HEK293T (cell line): ENCODE measurements at regions not wholly inside any gene's neighbourhood (a gene's known extent, or its start where the extent isn't known, plus 50 kb on each side); places are given as distances from the start of the nearest gene placed in this dataset.

Experiments used
- CTCF ChIA-PET: fragments of 350-600 bp; formaldehyde crosslinking; extraction: SDS; loops from one replicate; lab custom pipeline; 2021; ENCODE audit warnings: antibody characterized with exemption, inconsistent platforms; lab: Yijun Ruan, JAX
- POLR2A ChIA-PET: fragments of 350-600 bp; formaldehyde crosslinking; extraction: SDS; loops from one replicate; lab custom pipeline; 2020; ENCODE audit warnings: antibody characterized with exemption, inconsistent platforms; lab: Yijun Ruan, JAX
- DNase-seq: peaks from one replicate; pipeline ENCODE4 v3.0.0; 2012; ENCODE audit warnings: mixed read lengths; ENCODE audit errors: extremely low spot score
- ARNT ChIP-seq: fragments of 450-650 bp; IDR thresholded peaks from 2 replicates; pipeline ENCODE4 v1.6.1; 2017; ENCODE audit warnings: mild to moderate bottlenecking
- BHLHE40 ChIP-seq: fragments of 450-650 bp; IDR thresholded peaks from 2 replicates; pipeline ENCODE4 v1.6.1; 2016; ENCODE audit warnings: mild to moderate bottlenecking, moderate library complexity, borderline replicate concordance
- CTBP1 ChIP-seq: fragments of 450-650 bp; IDR thresholded peaks from 2 replicates; pipeline ENCODE4 v1.6.1; 2016; ENCODE audit warnings: borderline replicate concordance
- ELF4 ChIP-seq: fragments of 450-650 bp; IDR thresholded peaks from 2 replicates; pipeline ENCODE4 v1.6.1; 2017; ENCODE audit warnings: antibody characterized with exemption
- FOXA1 ChIP-seq: fragments of 450-650 bp; IDR thresholded peaks from 2 replicates; pipeline ENCODE4 v1.6.1; 2016; ENCODE audit warnings: mild to moderate bottlenecking
- FOXK2 ChIP-seq: fragments of 450-650 bp; IDR thresholded peaks from 2 replicates; pipeline ENCODE4 v1.6.1; 2016; ENCODE audit warnings: mild to moderate bottlenecking
- FOXM1 ChIP-seq: fragments of 450-650 bp; IDR thresholded peaks from 2 replicates; pipeline ENCODE4 v1.6.1; 2017; ENCODE audit warnings: mild to moderate bottlenecking, borderline replicate concordance
- HDGF ChIP-seq: fragments of 450-650 bp; IDR thresholded peaks from 2 replicates; pipeline ENCODE4 v1.6.1; 2017; ENCODE audit warnings: antibody characterized with exemption, borderline replicate concordance
- L3MBTL2 ChIP-seq: fragments of 450-650 bp; conservative IDR thresholded peaks from 2 replicates; pipeline ENCODE4 v1.6.1; 2016; ENCODE audit warnings: mild to moderate bottlenecking
- LEF1 ChIP-seq: fragments of 450-650 bp; IDR thresholded peaks from 2 replicates; pipeline ENCODE4 v1.6.1; 2017; ENCODE audit warnings: mild to moderate bottlenecking, borderline replicate concordance
- NFRKB ChIP-seq: fragments of 450-650 bp; IDR thresholded peaks from 2 replicates; pipeline ENCODE4 v1.6.1; 2016; ENCODE audit warnings: mild to moderate bottlenecking, moderate library complexity
- PKNOX1 ChIP-seq: fragments of 450-650 bp; IDR thresholded peaks from 2 replicates; pipeline ENCODE4 v1.6.1; 2016
- SP1 ChIP-seq: fragments of 450-650 bp; IDR thresholded peaks from 2 replicates; pipeline ENCODE4 v1.6.1; 2017
- SUZ12 ChIP-seq: fragments of 450-650 bp; IDR thresholded peaks from 2 replicates; pipeline ENCODE4 v1.6.1; 2016; ENCODE audit warnings: mild to moderate bottlenecking
- TARDBP ChIP-seq: fragments of 450-650 bp; IDR thresholded peaks from 2 replicates; pipeline ENCODE4 v1.6.1; 2016
- ZNF384 ChIP-seq: fragments of 450-650 bp; IDR thresholded peaks from 2 replicates; pipeline ENCODE4 v1.6.1; 2016

GRCh38 chr6:113562248-113562647, 294.9 kb upstream of the MARCKS start:
- ChIA-PET CTCF (no interaction called here), POLR2A (no interaction called here)
- no peak for DNase-seq
- no peak for TF ChIP-seq BHLHE40
- no peak for TF ChIP-seq PKNOX1
- no peak for TF ChIP-seq ARNT
- TF ChIP-seq TARDBP, result no peak
- TF ChIP-seq FOXK2, result no peak
- TF ChIP-seq FOXM1, result no peak
- TF ChIP-seq FOXA1, result no peak
- TF ChIP-seq SP1, result no peak
- no peak for TF ChIP-seq NFRKB
- no peak for TF ChIP-seq ELF4
- no peak for TF ChIP-seq L3MBTL2

DNA sequence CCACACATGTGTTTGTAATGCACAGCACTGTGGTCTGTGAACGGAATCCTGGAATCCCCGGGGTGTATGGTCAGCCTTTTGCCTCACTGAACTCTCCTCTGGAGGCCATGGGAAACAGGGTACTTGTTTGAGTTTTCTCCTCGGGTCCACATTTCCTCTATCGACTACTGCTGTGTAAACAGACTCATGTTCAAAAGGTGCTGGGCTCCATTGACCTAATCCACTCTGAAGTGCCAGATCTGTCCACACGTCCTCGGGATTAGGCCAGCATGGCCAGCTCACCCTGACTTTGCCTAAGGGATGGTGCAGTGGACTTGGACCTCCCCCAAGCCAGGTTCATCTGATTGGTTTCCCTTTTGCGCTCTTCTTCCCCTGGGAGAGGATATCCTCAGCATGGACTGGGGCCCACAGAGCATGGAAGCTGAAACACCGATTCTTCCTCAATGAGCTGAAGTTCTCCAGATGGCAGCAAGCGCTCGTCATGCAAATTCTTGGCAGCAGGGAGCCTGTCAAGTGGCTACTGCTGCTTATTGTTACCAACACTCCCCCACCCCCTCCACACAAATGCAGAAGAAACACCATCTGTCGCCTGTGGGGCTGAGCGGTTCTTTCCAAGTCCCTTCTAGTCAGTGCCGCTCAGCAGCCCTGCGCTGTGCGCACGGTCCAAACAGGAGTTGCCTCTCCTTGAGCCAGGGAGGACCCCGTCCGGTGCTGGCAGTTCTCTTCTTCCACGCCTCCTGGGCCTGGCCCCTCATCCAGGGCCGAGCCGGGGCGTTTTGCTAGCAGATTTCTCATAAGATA, 292.6 kb upstream of the MARCKS start:
- DNase-seq, result no peak
- ChIA-PET CTCF (no interaction called here), POLR2A (no interaction called here)
- TF ChIP-seq FOXK2 (no peak), FOXA1 (no peak), SP1 (no peak), NFRKB (no peak)

- TF ChIP-seq HDGF, result no peak
- TF ChIP-seq SUZ12, result no peak
- TF ChIP-seq PKNOX1, result no peak
- TF ChIP-seq FOXK2, result no peak
- no peak for TF ChIP-seq TARDBP
- ChIA-PET POLR2A (no interaction called here), CTCF (no interaction called here)
- DNase-seq, result no peak
Measured at GRCh38 chr6:113565306-113565705, 291.8 kb upstream of the MARCKS start.

DNA sequence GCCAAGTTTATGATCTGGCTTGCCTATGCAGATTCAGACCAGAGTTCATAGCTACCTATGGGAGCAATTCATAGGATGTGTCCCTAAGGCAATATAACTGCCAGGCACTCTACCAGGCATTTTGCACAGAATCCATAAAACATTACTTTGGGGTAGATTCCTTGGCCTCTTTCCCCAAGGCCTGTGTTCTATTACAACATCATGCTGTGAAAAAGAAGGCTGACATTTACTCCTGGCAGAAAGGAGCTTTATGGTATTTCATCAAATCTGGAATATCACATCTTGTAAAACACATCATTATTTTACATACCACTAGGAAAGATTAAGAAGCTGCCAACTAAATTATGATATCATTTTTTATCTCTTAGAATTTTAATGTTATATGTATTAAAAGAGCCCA, 287.0 kb upstream of the MARCKS start:
- TF ChIP-seq HDGF (no peak), FOXA1 (no peak), ARNT (no peak), CTBP1 (no peak), SUZ12 (no peak)
- DNase-seq, result no peak
- CTCF ChIA-PET, result no interaction called here
- POLR2A ChIA-PET, result interaction anchor here (1.2 kb wide), 1 partner anchor 285 kb away, joined by 3 read pairs; no protein-coding TSS in a partner anchor

DNA sequence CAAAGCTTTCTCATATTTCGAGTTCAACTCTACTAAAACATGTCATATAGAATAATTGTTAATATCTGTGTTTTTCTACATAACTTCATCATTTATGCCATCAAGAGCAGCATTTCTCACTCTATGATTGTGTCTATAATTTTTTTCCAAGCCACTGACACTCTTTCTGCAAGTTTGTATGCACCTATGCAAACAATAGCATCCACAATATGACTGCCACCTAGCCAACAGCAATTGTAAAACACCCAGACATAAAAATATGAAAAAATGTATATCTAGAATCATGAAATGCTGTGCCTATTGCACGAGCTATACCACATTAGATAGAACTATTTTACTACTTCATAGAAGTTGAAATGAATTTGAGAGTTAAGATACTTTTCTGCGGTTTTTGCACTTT, 286.5 kb upstream of the MARCKS start:
- CTCF ChIA-PET, result no interaction called here
- POLR2A ChIA-PET, result interaction anchor here (1.2 kb wide), 1 partner anchor 285 kb away, joined by 3 read pairs; no protein-coding TSS in a partner anchor
- no peak for TF ChIP-seq SP1
- no peak for TF ChIP-seq FOXM1
- TF ChIP-seq HDGF, result no peak
- TF ChIP-seq FOXA1, result no peak
- DNase-seq, result no peak

DNA sequence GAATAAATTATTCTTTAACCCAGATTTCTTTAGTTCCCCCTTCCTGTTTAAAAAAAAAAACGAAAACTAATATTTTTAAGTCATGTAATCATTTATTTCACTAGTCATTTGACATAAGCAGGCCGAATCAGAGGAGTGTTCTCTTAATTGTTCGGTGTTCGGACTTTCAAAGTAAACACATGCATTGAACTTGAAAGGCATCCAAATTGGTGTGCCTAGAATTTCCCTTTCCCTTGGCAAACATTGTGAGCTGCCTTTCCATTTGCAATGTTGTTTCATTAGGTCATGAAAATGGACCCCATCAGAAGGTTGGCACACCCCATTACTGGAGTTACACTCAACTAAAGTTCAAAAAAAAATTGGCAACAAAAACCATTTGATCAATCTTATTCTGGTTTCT, 283.0 kb upstream of the MARCKS start:
- CTCF ChIA-PET, result no interaction called here
- TF ChIP-seq ZNF384 (no peak), PKNOX1 (no peak), FOXM1 (no peak), BHLHE40 (no peak), TARDBP (no peak), CTBP1 (no peak), ARNT (no peak), HDGF (no peak), SP1 (no peak), FOXA1 (no peak), SUZ12 (no peak)
- DNase-seq, result no peak
- POLR2A ChIA-PET, result no interaction called here

DNA sequence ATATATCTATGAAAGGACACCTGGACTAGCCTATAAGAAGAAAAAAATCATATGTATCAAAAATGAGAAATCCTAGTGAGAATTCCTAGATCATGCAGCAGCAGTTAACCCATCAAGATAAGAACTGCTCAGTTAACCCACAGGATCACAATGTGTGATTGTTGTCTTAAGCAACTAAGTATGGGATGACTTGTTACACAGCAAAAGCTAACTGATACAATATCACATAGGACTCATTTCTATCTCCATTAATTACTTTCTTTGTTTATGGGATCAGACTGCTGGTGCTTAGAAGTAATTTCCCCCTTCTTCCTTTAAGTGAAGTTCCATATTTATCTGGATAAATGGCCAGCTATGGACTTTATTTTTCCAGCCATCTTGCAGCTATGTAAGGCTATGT, 280.8 kb upstream of the MARCKS start:
- no peak for DNase-seq
- CTCF ChIA-PET, result no interaction called here
- POLR2A ChIA-PET, result no interaction called here
- TF ChIP-seq NFRKB (no peak), L3MBTL2 (no peak), PKNOX1 (no peak), ARNT (no peak), FOXM1 (no peak), CTBP1 (no peak), BHLHE40 (no peak), FOXK2 (no peak), SUZ12 (no peak), SP1 (no peak), LEF1 (no peak), ELF4 (no peak), FOXA1 (no peak), TARDBP (no peak), ZNF384 (no peak), HDGF (no peak)
